ENCODE measurements at regions not wholly inside any gene's neighbourhood (a gene's known extent, or its start where the extent isn't known, plus 50 kb on each side); places are given as distances from the start of the nearest gene placed in this dataset.
"Not testable (repeated sequence)": the region's sequence is repeated elsewhere in the genome, so short reads cannot be mapped to it uniquely, and the experiment has no call there.

GRCh38 chr6:1230689-1231605, 81.0 kb upstream of the FOXQ1 start:
- no peak for DNase-seq (ENCODE audit: low spot score)

DNA sequence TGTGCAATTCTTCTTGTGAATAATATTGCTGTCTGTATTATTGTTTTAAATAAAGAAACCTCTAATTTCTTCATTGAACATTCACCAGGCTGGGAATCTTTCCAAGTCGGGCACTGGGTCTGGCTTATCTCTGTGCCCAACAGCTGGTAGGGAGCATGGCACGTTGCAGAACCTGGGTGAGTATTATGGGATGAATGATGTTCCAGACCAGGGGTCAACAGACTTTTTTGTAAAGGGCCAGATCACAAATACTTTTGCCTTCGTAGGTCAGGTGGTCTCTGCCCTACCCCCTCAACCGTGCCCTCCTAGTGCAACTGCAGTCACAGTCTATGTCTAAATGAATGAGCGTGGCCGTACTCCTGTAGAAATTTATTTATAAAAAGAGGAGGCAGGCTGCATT, 81.6 kb upstream of the FOXQ1 start:
- no peak for DNase-seq (ENCODE audit: low spot score)

- DNase-seq (ENCODE audit: low spot score) = no peak
Measured at GRCh38 chr6:1229808-1230207, 82.1 kb upstream of the FOXQ1 start.

GRCh38 chr6:1229301-1229700, 82.6 kb upstream of the FOXQ1 start:
- DNase-seq (ENCODE audit: low spot score) = no peak

GRCh38 chr6:1228754-1229191, 83.1 kb upstream of the FOXQ1 start:
- DNase-seq (ENCODE audit: low spot score) = no peak

DNA sequence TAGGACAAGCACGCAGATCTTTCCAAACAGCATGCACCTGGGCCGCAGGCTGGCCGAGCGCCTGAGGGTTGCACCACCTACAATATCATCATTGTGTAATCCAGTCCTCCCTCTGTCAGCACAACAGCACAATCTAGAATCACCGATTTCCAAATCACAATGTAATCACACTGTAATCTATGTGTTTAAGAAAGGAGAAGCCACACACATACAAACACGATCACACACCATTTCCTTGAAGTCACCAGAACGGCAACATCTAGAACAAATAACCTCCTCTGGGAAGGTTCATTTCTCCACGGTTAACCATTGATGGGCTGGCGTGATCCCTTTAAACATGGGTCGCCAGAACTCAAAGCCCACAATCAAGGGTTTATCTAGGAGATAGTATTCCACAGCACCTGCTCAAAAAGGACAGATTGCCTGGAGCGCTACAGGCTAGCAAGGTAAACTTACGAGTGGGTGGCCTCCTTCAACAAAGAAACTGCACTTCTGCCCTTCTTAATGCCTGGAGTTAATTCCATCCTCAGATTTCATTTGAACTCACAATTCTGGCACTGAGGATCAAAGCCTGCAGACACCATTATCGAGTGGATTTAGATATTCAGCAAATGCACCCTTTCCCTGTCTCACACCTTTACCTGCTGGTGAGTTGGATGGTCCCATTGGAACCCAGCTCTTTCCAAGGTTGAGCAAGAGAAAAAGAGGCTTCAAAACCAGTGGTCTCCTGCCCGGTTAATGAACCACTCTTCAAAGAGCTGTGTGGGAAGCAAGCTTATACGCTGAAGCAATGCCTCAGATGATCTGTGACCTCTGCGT, 83.8 kb upstream of the FOXQ1 start:
- no peak for DNase-seq (ENCODE audit: low spot score)

DNA sequence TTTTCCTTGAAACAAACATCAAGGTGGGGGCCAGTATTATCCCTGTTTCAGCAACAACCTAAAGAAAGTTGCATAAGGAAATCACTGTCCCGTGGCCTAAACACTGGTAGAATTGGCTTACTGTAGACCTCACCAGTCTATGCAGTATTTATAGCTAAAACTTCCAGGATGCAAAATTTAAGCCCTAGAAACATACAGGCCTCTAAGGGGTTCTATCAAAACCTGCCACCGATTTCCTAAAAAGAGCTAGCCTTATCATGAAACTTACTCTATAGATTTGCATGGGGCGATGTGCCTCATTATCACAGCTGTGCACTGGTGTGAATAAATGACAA, 84.3 kb upstream of the FOXQ1 start:
- DNase-seq (ENCODE audit: low spot score) = no peak

DNA sequence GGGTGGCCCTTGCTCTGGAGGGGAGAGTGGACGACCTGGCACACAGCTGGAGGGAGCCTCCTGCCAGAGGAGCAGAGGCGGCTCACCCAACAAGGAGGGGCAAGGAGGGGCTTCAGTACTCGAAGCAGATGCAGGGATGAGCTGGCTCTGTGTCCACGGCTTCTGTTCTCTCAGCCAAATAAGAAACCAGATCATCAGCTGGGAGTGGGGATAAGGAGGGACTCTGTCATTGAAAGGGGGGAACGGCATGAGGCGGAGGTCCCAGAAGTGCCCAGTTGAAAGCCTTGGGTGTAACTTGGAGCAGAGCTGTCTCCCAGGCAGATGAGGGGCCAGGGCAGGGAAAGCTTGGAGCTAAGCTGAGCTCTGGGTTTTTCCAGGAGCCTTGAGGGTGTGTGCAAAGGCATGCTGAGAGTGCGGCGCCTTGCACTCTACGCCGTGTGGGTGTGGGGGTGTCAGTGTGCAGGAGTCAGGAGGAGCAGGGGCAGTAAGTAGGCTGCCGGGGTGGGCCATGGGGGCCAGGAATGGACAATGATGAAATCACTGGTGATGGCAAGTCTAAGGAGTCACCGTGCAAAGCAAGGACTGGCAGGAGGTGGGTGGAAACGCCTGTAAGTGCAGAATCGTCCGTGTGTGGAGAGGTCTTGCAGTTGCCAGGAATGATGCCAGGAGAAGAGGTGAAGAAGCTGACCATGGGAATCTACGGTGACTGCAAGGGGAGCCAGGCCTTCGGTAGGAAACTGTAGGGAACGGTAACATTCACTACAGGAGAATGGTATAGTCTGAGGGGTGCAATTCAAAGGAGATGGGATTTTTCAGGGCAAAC, 85.4 kb upstream of the FOXQ1 start:
- DNase-seq (ENCODE audit: low spot score) = no peak

- DNase-seq (ENCODE audit: low spot score) = no peak
Measured at GRCh38 chr6:1224514-1224913, 87.4 kb upstream of the FOXQ1 start.

DNA sequence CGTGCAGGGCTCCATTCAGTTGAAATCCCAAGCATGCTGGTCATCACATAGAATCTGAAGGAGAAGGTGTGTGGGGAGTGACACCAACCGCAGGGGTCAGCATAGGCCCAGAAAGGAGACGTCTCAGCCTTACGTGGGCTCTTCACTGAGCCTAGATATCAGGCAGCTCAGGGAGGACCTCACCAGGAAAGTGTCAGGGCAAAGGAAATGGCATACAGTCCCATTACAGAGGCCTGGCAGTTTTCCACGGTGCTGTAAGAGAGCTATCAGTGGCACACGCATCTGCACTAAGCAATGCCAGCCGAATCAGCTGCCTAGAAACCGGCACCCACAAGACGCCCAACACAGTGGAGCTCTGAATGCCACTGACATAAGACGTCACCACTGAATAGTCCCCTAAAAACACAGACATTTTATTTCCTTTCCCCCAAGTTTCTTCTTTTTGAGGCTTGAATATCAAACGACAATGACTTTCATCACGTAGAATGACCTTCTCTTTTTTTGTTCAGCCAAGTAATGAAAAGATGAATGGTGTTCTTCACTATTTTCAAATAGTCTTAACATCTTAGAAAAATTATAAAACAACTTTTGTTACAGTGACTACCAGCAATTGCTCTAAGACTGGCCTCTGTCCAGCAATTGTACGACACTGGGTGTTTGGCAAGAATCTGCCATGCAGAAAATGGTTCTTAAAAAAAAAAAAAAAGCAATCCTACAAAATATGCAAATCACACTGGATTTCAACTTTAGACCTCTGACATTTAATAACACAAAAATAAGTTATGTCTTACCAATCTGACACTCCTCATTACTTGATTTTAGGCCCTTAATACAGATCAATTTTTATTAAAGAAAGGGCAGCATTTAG, 88.9 kb upstream of the FOXQ1 start:
- DNase-seq (ENCODE audit: low spot score) = no peak

DNA sequence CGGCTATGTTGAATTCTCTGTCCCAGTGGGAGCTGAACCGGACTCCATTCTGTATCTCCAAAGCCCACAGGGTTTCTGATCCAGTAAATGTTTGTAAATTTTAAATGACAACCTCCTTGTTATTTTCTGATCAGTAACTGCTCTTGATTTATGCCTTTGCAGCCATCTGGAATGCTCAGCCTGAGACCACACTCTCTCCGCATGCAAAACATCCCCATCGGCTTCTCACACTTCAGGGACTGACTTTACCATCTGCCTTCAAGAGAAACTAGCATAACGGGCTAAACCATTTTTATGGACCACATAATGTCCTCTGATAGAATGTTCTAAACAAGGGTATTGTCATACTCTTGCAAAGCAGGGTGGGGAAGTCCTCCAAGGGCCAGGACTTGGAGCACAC, 94.5 kb upstream of the FOXQ1 start:
- no peak for DNase-seq (ENCODE audit: low spot score)

GRCh38 chr6:1216488-1216974, 95.4 kb upstream of the FOXQ1 start:
- no peak for DNase-seq (ENCODE audit: low spot score)

- no peak for DNase-seq (ENCODE audit: low spot score)
Measured at GRCh38 chr6:1215884-1216487, 95.9 kb upstream of the FOXQ1 start.

DNA sequence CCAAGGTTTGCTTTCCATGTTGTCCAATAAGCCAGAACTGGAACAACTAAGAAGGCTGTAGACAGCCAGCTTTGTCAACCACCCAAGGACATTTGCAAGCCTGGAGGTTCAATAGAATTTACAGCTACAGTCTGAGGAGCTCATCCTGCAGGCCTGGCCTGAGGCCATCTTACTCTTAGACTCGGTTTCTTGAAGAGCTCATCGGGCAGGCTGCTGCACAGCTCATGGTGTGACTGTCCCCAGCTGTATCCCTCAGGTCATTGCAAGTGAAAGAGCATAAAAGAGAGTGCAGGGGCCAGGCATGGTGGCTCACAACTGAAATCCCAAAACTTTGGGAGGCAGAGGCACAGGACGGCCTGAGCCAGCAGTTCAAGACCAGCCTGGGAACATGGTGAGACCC, 96.9 kb upstream of the FOXQ1 start:
- DNase-seq (ENCODE audit: low spot score) = no peak

- DNase-seq (ENCODE audit: low spot score) = no peak
Measured at GRCh38 chr6:1212919-1213318, 99.0 kb upstream of the FOXQ1 start.

DNA sequence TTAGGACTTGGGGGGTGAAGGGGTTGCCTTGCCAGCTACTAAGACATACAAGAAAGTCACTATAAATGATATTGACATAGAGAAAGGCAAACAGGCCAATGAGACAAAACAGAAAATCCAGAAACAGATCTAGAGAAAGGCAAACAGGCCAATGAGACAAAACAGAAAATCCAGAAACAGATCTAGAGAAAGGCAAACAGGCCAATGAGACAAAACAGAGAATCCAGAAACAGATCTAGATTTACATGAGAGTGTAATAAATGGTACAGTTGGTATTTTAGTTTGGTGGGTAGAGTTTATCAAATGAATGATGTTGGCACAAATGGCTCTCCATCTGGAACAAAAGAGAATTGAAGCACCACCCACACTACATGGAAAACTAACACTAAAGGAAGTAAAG, 99.8 kb upstream of the FOXQ1 start:
- not testable (repeated sequence) for DNase-seq (ENCODE audit: low spot score)

DNA sequence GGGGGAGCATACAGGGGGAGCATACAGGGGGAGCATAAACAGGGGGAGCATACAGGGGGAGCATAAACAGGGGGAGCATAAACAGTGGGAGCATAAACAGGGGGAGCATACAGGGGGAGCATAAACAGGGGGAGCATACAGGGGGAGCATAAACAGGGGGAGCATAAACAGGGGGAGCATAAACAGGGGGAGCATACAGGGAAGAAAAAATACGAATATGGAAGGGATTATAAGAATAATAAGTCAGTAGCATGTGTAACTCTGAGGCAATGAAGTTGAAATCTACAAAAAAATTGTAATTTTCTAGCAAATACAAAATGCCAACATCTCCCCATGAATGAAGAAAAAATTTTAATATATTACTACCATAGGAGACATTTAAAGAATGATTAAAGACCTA, 101.3 kb upstream of the FOXQ1 start:
- not testable (repeated sequence) for DNase-seq (ENCODE audit: low spot score)

DNA sequence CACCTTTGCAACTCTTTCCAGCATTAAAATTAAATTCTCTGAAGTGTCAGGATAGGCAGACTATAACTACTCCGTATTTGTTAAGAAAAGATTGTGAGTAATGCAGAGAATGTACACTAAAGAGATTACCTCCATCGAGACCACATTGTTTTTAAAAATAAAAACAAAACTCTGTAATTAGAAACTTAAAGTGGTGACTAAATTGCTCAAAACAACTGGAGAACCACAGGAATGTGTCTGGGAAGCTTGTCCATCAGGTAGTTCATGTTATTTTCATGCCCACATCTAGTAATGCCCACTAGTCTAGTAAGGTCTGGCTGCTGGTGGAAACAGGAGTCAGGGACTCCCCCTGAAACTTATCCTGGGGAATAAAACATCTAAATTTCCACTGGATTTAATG, 103.0 kb upstream of the FOXQ1 start:
- no peak for DNase-seq (ENCODE audit: low spot score)

GRCh38 chr6:1203546-1203945, 108.4 kb upstream of the FOXQ1 start:
- no peak for DNase-seq (ENCODE audit: low spot score)

- DNase-seq (ENCODE audit: low spot score) = no peak
Measured at GRCh38 chr6:1202201-1202600, 109.7 kb upstream of the FOXQ1 start.
